ENCODE measurements at regions not wholly inside any gene's neighbourhood (a gene's known extent, or its start where the extent isn't known, plus 50 kb on each side); places are given as distances from the start of the nearest gene placed in this dataset.
"Not testable (repeated sequence)": the region's sequence is repeated elsewhere in the genome, so short reads cannot be mapped to it uniquely, and the experiment has no call there.

- no peak for DNase-seq (ENCODE audit: low read depth)
Observed at GRCh38 chr1:195202241-195202640, 1406.0 kb downstream of the KCNT2 start.

- DNase-seq (ENCODE audit: low read depth) = no peak
Observed at GRCh38 chr1:195200772-195201171, 1407.5 kb downstream of the KCNT2 start.

- no peak for DNase-seq (ENCODE audit: low read depth)
Observed at GRCh38 chr1:195197116-195197515, 1411.1 kb downstream of the KCNT2 start.

GRCh38 chr1:195195423-195196057 is 1412.7 kb downstream of the KCNT2 start:
- no peak for DNase-seq (ENCODE audit: low read depth)

- DNase-seq (ENCODE audit: low read depth) = no peak
Observed at GRCh38 chr1:195193134-195193533, 1415.1 kb downstream of the KCNT2 start.

GRCh38 chr1:195188821-195189220 is 1419.4 kb downstream of the KCNT2 start:
- DNase-seq (ENCODE audit: low read depth) = no peak

- DNase-seq (ENCODE audit: low read depth) = no peak
Observed at GRCh38 chr1:195186544-195186943, 1421.7 kb downstream of the KCNT2 start.

GRCh38 chr1:195185736-195186135 is 1422.5 kb downstream of the KCNT2 start:
- no peak for DNase-seq (ENCODE audit: low read depth)

DNA sequence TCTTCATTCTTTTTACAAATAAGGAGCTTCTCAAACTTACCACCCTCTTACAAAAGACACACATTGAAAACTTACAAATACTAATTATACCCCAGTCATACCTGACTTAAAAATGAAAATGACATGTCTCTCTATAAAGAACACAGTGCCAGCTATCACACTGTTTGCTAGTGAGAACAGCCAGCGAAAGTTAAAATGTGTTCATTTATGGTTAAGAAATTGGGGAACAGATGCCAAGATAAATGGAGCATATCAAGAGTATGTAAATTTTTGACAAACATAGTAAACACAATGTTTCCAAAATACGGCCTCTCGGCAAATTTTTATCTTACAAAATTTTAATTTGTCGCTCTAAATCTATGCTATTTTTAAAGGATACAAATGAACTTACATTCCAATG is 1422.9 kb downstream of the KCNT2 start:
- no peak for DNase-seq (ENCODE audit: low read depth)

DNA sequence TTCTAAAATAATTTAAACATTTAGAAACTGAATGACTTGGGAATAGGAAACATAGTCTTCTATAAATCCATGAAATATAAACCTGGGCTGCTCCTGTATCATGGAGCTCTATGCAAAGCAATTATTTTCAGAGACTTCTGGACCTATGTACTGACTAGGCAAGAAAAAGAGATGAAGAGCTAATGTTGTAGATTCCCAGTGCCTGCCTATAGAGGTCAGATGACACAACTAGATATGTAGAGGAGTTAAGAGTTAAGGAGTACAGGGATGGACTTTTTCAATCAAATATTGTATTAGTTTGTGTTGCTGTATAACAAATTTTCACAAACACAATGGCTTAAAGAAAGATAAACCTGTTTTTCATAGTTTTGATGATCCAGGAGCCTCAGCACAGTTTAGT is 1434.5 kb downstream of the KCNT2 start:
- DNase-seq (ENCODE audit: low read depth) = no peak

GRCh38 chr1:195159795-195160194 is 1448.4 kb downstream of the KCNT2 start:
- DNase-seq (ENCODE audit: low read depth) = not testable (repeated sequence)

- DNase-seq (ENCODE audit: low read depth) = no peak
Observed at GRCh38 chr1:195158091-195158490, 1450.1 kb downstream of the KCNT2 start.

DNA sequence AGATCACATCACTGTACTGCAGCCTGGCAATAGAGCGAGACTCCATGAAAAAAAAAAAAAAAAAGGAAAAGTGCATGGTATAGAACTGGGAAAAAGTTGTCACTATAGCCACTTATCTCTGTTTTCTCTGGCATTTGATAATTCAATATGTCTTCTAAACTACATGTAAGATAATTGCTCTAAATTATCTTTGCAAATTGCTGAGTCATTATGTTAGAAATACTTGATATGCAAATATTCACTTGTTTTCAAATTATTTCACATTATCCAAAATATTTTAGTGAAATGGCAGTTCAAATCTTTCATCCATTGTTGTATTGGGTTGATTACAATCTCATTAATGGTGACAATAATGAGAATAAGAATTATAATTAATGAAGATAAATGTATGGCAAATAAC is 1455.1 kb downstream of the KCNT2 start:
- DNase-seq (ENCODE audit: low read depth) = no peak

DNA sequence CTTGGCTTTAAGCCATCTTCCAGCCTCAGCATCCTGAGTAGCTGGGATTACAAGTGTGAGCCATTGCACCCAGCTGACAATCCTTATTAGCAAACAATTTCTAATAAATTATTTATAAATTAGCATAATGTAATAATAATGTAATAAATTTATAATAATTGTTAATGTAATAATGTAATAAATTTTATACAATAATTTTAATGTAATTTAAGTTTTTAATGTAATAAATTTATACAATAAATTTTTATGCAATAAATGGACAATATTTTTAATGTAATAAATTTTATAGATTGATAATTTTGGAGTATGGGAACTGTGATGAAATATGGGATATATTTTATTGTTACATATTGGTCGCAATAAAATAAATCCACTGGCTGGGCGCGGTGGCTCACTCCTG is 1457.5 kb downstream of the KCNT2 start:
- no peak for DNase-seq (ENCODE audit: low read depth)

- DNase-seq (ENCODE audit: low read depth) = no peak
Observed at GRCh38 chr1:195141294-195141693, 1466.9 kb downstream of the KCNT2 start.

GRCh38 chr1:195130598-195130997 is 1477.6 kb downstream of the KCNT2 start:
- DNase-seq (ENCODE audit: low read depth) = no peak

DNA sequence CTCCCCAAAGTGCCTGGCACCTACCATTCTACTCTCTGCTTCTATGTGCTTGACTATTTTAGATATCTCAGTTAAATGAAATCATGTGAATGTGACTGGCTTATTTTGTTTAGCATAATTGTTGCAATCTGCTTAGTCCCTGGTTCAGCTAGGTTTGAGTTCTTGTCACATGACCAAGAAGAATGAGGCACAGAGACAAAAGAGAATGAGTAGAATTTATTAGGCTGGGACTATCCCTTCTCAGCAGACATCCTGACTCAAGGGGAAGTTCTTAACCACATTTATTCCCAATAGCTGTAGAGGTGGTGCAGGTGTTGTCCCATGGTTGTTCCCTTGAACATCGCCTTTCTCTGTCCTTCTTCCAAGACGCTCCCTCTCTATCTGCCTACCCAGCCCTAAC is 1485.7 kb downstream of the KCNT2 start:
- DNase-seq (ENCODE audit: low read depth) = no peak

DNA sequence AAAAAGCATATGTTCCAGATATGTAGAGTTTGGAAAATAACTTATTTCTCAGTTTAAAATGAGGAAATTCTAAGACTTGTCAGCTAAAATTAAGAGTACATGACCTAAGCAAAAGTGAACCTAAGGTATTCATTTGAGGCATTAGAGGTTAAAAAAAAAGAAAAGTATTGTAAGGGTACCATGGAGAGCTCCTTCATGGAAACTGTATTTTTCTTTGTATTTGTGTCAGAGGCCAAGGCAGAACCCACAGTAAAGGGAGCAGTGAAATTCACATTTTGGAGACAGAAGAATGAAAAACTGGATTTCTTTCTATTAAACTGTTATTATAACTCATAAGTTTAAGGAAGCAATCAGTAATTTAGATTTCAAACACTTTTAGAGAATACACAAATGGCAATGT is 1494.8 kb downstream of the KCNT2 start:
- DNase-seq (ENCODE audit: low read depth) = no peak

- DNase-seq (ENCODE audit: low read depth) = no peak
Observed at GRCh38 chr1:195105773-195106172, 1502.5 kb downstream of the KCNT2 start.

DNA sequence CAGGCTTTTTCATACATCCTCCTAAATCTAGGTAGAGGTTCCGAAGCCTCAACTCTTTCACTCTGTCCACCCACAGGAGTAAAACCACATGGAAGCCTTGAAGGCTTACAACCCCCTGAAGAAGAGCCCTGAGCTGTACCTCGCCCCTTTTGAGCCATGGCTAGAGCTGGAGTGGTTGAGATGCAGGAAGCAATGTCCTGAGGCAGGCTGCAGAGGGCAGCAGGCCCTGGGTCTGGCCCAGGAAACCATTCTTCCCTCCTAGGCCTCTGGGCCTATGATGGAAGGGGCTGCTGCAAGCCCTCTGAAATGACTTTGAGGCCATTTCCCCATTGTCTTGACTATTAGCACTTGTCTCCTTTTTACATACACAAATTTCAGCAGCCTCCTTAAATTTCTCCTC is 1503.0 kb downstream of the KCNT2 start:
- DNase-seq (ENCODE audit: low read depth) = no peak

- no peak for DNase-seq (ENCODE audit: low read depth)
Observed at GRCh38 chr1:195097316-195097715, 1510.9 kb downstream of the KCNT2 start.

GRCh38 chr1:195096051-195096521 is 1512.2 kb downstream of the KCNT2 start:
- DNase-seq (ENCODE audit: low read depth) = no peak

GRCh38 chr1:195085196-195085595 is 1523.0 kb downstream of the KCNT2 start:
- no peak for DNase-seq (ENCODE audit: low read depth)

- DNase-seq (ENCODE audit: low read depth) = no peak
Observed at GRCh38 chr1:195082183-195082582, 1526.1 kb downstream of the KCNT2 start.

Data from T follicular helper cell (primary cell).